ENCODE measurements at regions not wholly inside any gene's neighbourhood (a gene's known extent, or its start where the extent isn't known, plus 50 kb on each side); places are given as distances from the start of the nearest gene placed in this dataset.

- Histone ChIP-seq H3F3A (replicated peaks; ENCODE audit: low read depth) (no peaks in the 10 kb centered on the region), H3K4me1 (ENCODE audit: insufficient read depth) (peaks cover 23% of the 10 kb centered on the region), H4K20me1 (replicated peaks; ENCODE audit: insufficient read depth) (no peaks in the 10 kb centered on the region), H3K4me3 (no peak overlapping the region), H3K79me2 (replicated peaks; ENCODE audit: insufficient read depth) (no peaks in the 10 kb centered on the region), H3K4me2 (no peak overlapping the region), H3K27ac (ENCODE audit: low read depth) (no peak overlapping the region), H3K36me3 (ENCODE audit: insufficient read depth) (no peaks in the 10 kb centered on the region), H3K9me2 (ENCODE audit: insufficient read depth) (no peaks in the 10 kb centered on the region), H2AFZ (no peak overlapping the region), H3K27me3 (ENCODE audit: insufficient read depth) (no peaks in the 10 kb centered on the region)
- TF ChIP-seq ZNF462 (CRISPR knock-in tag; IDR thresholded peaks at IDR 0.05), result no peak
- TF ChIP-seq EZH2 (IDR thresholded peaks at IDR 0.05; ENCODE audit: low read depth, unreplicated experiment), result no peak
- no peak for DNase-seq (ENCODE audit: low spot score)
- Mint-ChIP-seq H3K27ac (no peak overlapping the region), H3K4me1 (peaks cover 26% of the 10 kb centered on the region), H3K4me3 (no peak overlapping the region), H3K27me3 (ENCODE audit: insufficient read depth, low read depth, poor library complexity) (no peaks in the 10 kb centered on the region), H3K36me3 (ENCODE audit: low read depth) (no peaks in the 10 kb centered on the region), H3K9me3 (no peaks in the 10 kb centered on the region; the same call in 2 of the 3 replicates)
- ATAC-seq, result peak; percentile 55; the same call in 2 of the 3 replicates
These were observed 79.0 kb upstream of the TACR1 start for GRCh38 chr2:75278314-75278713.

GRCh38 chr2:75277111-75277510 is 77.8 kb upstream of the TACR1 start:
- ATAC-seq (no peak), DNase-seq (ENCODE audit: low spot score) (no peak)
- Histone ChIP-seq H3K27ac (ENCODE audit: low read depth) (no peak overlapping the region), H3K9me2 (ENCODE audit: insufficient read depth) (no peaks in the 10 kb centered on the region), H3K4me1 (ENCODE audit: insufficient read depth) (peaks cover 23% of the 10 kb centered on the region), H4K20me1 (replicated peaks; ENCODE audit: insufficient read depth) (no peaks in the 10 kb centered on the region), H3K36me3 (ENCODE audit: insufficient read depth) (no peaks in the 10 kb centered on the region), H3K4me2 (peak overlapping the region; percentile 42), H3K79me2 (replicated peaks; ENCODE audit: insufficient read depth) (no peaks in the 10 kb centered on the region), H2AFZ (no peak overlapping the region), H3F3A (replicated peaks; ENCODE audit: low read depth) (no peaks in the 10 kb centered on the region), H3K4me3 (no peak overlapping the region), H3K27me3 (ENCODE audit: insufficient read depth) (no peaks in the 10 kb centered on the region)
- Mint-ChIP-seq H3K9me3 (no peaks in the 10 kb centered on the region; the same call in 2 of the 3 replicates), H3K27me3 (ENCODE audit: insufficient read depth, low read depth, poor library complexity) (no peaks in the 10 kb centered on the region), H3K4me1 (peaks cover 26% of the 10 kb centered on the region), H3K27ac (peak overlapping the region; percentile 49), H3K4me3 (no peak overlapping the region), H3K36me3 (ENCODE audit: low read depth) (no peaks in the 10 kb centered on the region)
- TF ChIP-seq ETS1 (IDR thresholded peaks at IDR 0.05), result no peak
- no peak for TF ChIP-seq CTCF (conservative IDR thresholded peaks at IDR 0.05; ENCODE audit: low read depth in 2 of 2)

All from GM23338 (cell line).